K562 (cell line): ENCODE measurements at regions not wholly inside any gene's neighbourhood (a gene's known extent, or its start where the extent isn't known, plus 50 kb on each side); places are given as distances from the start of the nearest gene placed in this dataset.

ENCODE experiments used
- ATAC-seq: fragments of 200-7000 bp; cut with Tn5 transposase; 3 replicates; pipeline ENCODE4 v1.9.1; 2020; ENCODE audit warnings: moderate library complexity
- BruUV-seq: library from RNA; stranded (reverse); fragments of 400-500 nt; replicated peaks from 2 replicates; lab custom pipeline; 2021; lab: Mats Ljungman, UMichigan
- CTCF ChIA-PET: fragments of 300-600 bp; formaldehyde crosslinking; extraction: SDS; loops from one replicate; lab custom pipeline; 2021; ENCODE audit warnings: low intra/inter-chr PET ratio; lab: Yijun Ruan, JAX
- POLR2A ChIA-PET: fragments of 300-600, 350-650 bp; sonication (Branson Sonifier 250); formaldehyde crosslinking; extraction: SDS; loops from one replicate; lab custom pipeline; 2021; ENCODE audit warnings: antibody characterized with exemption, inconsistent platforms; lab: Yijun Ruan, JAX
- DNase-seq, 4 experiments: peaks; one replicate each; pipeline versions ENCODE4 v3.0.0 to v3.0.0-alpha.2; 2011 to 2018; ENCODE audit warnings: low spot score in 3 of 4, mixed read lengths in 3 of 4; ENCODE audit errors: extremely low read depth in 1 of 4
- FAIRE-seq: peaks from 2 replicates; lab custom pipeline; 2011; peaks lifted over from hg19 to GRCh38; lab: Jason Lieb, UNC
- H2AFZ ChIP-seq: 2 replicates; pipeline ENCODE4 v1.6.0; 2011; ENCODE audit warnings: low read depth, low read length, control low read depth, inconsistent platforms
- H3K27ac ChIP-seq: fragments of 200-600 bp; 3 replicates; pipeline ENCODE4 v1.8.0; 2011; ENCODE audit warnings: low read depth, mild to moderate bottlenecking, control low read depth, inconsistent platforms, low read length, moderate library complexity, mixed read lengths; ENCODE audit errors: extremely low read depth
- H3K27me3 ChIP-seq, 2 experiments: fragments of 300-600 bp in 1 of 2; 2 replicates in 1 of 2; 3 replicates in 1 of 2; pipeline versions ENCODE4 v1.6.0 to v1.8.0; 2011; ENCODE audit warnings: inconsistent platforms in 2 of 2, low read length in 2 of 2, mild to moderate bottlenecking in 1 of 2, mixed read lengths in 1 of 2, moderate library complexity in 1 of 2; ENCODE audit not compliant: control insufficient read depth in 2 of 2, insufficient read depth in 2 of 2
- H3K36me3 ChIP-seq: fragments of 300-600 bp; 3 replicates; pipeline ENCODE4 v1.8.0; 2011; ENCODE audit warnings: mild to moderate bottlenecking, low read length, inconsistent platforms; ENCODE audit not compliant: control insufficient read depth, insufficient read depth
- H3K4me1 ChIP-seq, 2 experiments: fragments of 200-600 bp in 1 of 2; replicated peaks in 1 of 2; 2 replicates in 1 of 2; 3 replicates in 1 of 2; pipeline versions ENCODE4 v1.5.1 to v1.8.0; 2011; ENCODE audit warnings: inconsistent platforms in 2 of 2, low read length in 2 of 2, mild to moderate bottlenecking in 1 of 2, mixed read lengths in 1 of 2, moderate library complexity in 1 of 2; ENCODE audit not compliant: control insufficient read depth in 2 of 2, insufficient read depth in 2 of 2
- H3K4me2 ChIP-seq: 2 replicates; pipeline ENCODE4 v1.6.1; 2011; ENCODE audit warnings: low read length, control low read depth, inconsistent platforms, mixed read lengths; ENCODE audit not compliant: insufficient read depth
- H3K4me3 ChIP-seq: fragments of 200-600 bp; sonication (generic), shearing (Covaris generic); 2 replicates; pipeline ENCODE4 v1.5.1; 2016; ENCODE audit warnings: control low read depth, inconsistent platforms
- H3K79me2 ChIP-seq: fragments of 200-600 bp; 3 replicates; pipeline ENCODE4 v1.8.0; 2011; ENCODE audit warnings: low read length, inconsistent platforms; ENCODE audit not compliant: control insufficient read depth, insufficient read depth
- H3K9ac ChIP-seq, 2 experiments: 2 replicates each; pipeline versions ENCODE4 v1.6.0 to v1.6.1; 2011; ENCODE audit warnings: low read depth in 2 of 2, low read length in 2 of 2, control low read depth in 1 of 2, inconsistent platforms in 1 of 2, mild to moderate bottlenecking in 1 of 2, mixed read lengths in 1 of 2; ENCODE audit not compliant: insufficient read depth in 1 of 2
- H3K9me1 ChIP-seq: one replicate; pipeline ENCODE4 v1.6.0; 2011; ENCODE audit warnings: inconsistent platforms, mild to moderate bottlenecking, low read length, moderate library complexity; ENCODE audit not compliant: control insufficient read depth, insufficient read depth
- H3K9me3 ChIP-seq: replicated peaks from 2 replicates; pipeline ENCODE4 v1.5.1; 2011; ENCODE audit warnings: low read depth, low read length, inconsistent platforms; ENCODE audit not compliant: control insufficient read depth, insufficient read depth
- H4K20me1 ChIP-seq: replicated peaks from 2 replicates; pipeline ENCODE4 v1.6.1; 2011; ENCODE audit warnings: low read length, inconsistent platforms, mixed read lengths; ENCODE audit not compliant: control insufficient read depth, insufficient read depth
- ARID4B ChIP-seq: sonication (generic); formaldehyde crosslinking; IDR thresholded peaks from 2 replicates; pipeline ENCODE4 v1.8.0; 2022; ENCODE audit warnings: mild to moderate bottlenecking, missing genetic modification reagents
- ARNT ChIP-seq, 2 experiments: fragments of 450-650 bp; IDR thresholded peaks; 2 replicates each; pipeline ENCODE4 v1.6.1; 2016; ENCODE audit warnings: mild to moderate bottlenecking in 1 of 2
- ATF7 ChIP-seq: fragments of 450-650 bp; IDR thresholded peaks from 2 replicates; pipeline ENCODE4 v1.7.1; 2014; ENCODE audit warnings: mild to moderate bottlenecking, moderate library complexity
- GABPA ChIP-seq: fragments of 200-800 bp; sonication (Bioruptor generic); conservative IDR thresholded peaks from 2 replicates; pipeline ENCODE4 v1.6.1; 2016; ENCODE audit warnings: low read depth, missing genetic modification characterization, missing compliant biosample characterization
- MAFG ChIP-seq: fragments of 450-650 bp; conservative IDR thresholded peaks from 2 replicates; pipeline ENCODE4 v1.6.1; 2016; ENCODE audit warnings: missing genetic modification characterization, missing compliant biosample characterization
- POLR3A ChIP-seq: IDR thresholded peaks from 2 replicates; pipeline ENCODE4 v1.6.1; 2011; ENCODE audit warnings: borderline replicate concordance, mild to moderate bottlenecking, moderate library complexity; ENCODE audit not compliant: insufficient read length, insufficient read depth; ENCODE audit errors: extremely low read depth
- RFX7 ChIP-seq: fragments of 250-450 bp; sonication (Bioruptor Pico); IDR thresholded peaks from 2 replicates; pipeline ENCODE4 v1.5.1; 2021; ENCODE audit warnings: mild to moderate bottlenecking
- SP2 ChIP-seq: IDR thresholded peaks from 2 replicates; pipeline ENCODE4 v1.6.1; 2011; ENCODE audit warnings: mild to moderate bottlenecking, low read depth, low read length, moderate library complexity; ENCODE audit not compliant: poor library complexity, severe bottlenecking; ENCODE audit errors: extremely low read depth
- ZNF212 ChIP-seq: fragments of 450-650 bp; formaldehyde crosslinking; IDR thresholded peaks from 2 replicates; pipeline ENCODE4 v1.4.0; 2020; ENCODE audit warnings: mild to moderate bottlenecking
- ZNF436 ChIP-seq: fragments of 250-450, 450-650 bp; sonication (Bioruptor Pico); formaldehyde crosslinking; IDR thresholded peaks from 2 replicates; pipeline ENCODE4 v1.7.0; 2020; ENCODE audit warnings: mild to moderate bottlenecking
- WGBS: fragments of 100-300 bp; shearing (Covaris generic); methylation state at CpG from one replicate; pipeline ENCODE4 v1.1.6; 2016; ENCODE audit warnings: low coverage, mixed read lengths; ENCODE audit not compliant: insufficient coverage; ENCODE audit errors: missing lambda C conversion rate; 5-methylcytosine and 5-hydroxymethylcytosine counted together
- in situ Hi-C: fragments of 300-500 bp; cut with MboI; formaldehyde crosslinking; loops from 4 replicates; pipeline ENCODE4 v1.15.0; 2018; ENCODE audit warnings: inconsistent platforms, mixed read lengths
- intact Hi-C: fragments of 100-400 bp; cut with micrococcal nuclease; formaldehyde crosslinking; loops from 2 replicates; pipeline ENCODE4 v1.14.2; 2022
- TF ChIP-seq, protein P1 (sequence below): IDR thresholded peaks from 3 replicates; pipeline ENCODE4 v1.6.1; 2011; ENCODE audit warnings: borderline replicate concordance, mild to moderate bottlenecking, moderate library complexity; ENCODE audit not compliant: insufficient read length; ENCODE audit errors: extremely low read depth
- TF ChIP-seq, protein P2 (sequence below): fragments of 150-350 bp; IDR thresholded peaks from 2 replicates; pipeline ENCODE4 v1.6.1; 2014; ENCODE audit warnings: low read depth, mild to moderate bottlenecking, low read length, borderline replicate concordance

GRCh38 chr3:34973586-34973985, 665.7 kb upstream of the ARPP21 start:
- Histone ChIP-seq H3K79me2 (no peaks in the 10 kb centered on the region), H3K36me3 (no peaks in the 10 kb centered on the region), H3K9me3 (peaks cover 2% of the 10 kb centered on the region; the same call in 1 of the 2 replicates), H3K9ac (no peak overlapping the region), H3K4me1 (no peaks in the 10 kb centered on the region), H3K4me3 (no peak overlapping the region), H4K20me1 (no peaks in the 10 kb centered on the region), H3K27me3 (no peaks in the 10 kb centered on the region), H3K9me1 (no peaks in the 10 kb centered on the region), H2AFZ (no peak overlapping the region), H3K27ac (no peak overlapping the region), H3K4me2 (no peak overlapping the region)
- DNase-seq (no peak), ATAC-seq (no peak), FAIRE-seq (no peak)
- CTCF ChIA-PET = no interaction called here
- 0% methylated on average over 1 of the region's 1 CpG for WGBS
- intact Hi-C loops = no loop called here
- no TSS peak for BruUV-seq
- POLR2A ChIA-PET = no interaction called here
- in situ Hi-C loops = no loop called here
- TF ChIP-seq POLR3A (no peak), RFX7 (CRISPR knock-in tag) (no peak), ARID4B (CRISPR knock-in tag) (no peak), GABPA (tag) (no peak), ZNF436 (CRISPR knock-in tag) (no peak), ARNT (IDR thresholded peaks at IDR 0.05) (no peak), ZNF212 (CRISPR knock-in tag) (no peak), MAFG (no peak), SP2 (no peak), ATF7 (no peak)
- TF ChIP-seq, protein P1, sequence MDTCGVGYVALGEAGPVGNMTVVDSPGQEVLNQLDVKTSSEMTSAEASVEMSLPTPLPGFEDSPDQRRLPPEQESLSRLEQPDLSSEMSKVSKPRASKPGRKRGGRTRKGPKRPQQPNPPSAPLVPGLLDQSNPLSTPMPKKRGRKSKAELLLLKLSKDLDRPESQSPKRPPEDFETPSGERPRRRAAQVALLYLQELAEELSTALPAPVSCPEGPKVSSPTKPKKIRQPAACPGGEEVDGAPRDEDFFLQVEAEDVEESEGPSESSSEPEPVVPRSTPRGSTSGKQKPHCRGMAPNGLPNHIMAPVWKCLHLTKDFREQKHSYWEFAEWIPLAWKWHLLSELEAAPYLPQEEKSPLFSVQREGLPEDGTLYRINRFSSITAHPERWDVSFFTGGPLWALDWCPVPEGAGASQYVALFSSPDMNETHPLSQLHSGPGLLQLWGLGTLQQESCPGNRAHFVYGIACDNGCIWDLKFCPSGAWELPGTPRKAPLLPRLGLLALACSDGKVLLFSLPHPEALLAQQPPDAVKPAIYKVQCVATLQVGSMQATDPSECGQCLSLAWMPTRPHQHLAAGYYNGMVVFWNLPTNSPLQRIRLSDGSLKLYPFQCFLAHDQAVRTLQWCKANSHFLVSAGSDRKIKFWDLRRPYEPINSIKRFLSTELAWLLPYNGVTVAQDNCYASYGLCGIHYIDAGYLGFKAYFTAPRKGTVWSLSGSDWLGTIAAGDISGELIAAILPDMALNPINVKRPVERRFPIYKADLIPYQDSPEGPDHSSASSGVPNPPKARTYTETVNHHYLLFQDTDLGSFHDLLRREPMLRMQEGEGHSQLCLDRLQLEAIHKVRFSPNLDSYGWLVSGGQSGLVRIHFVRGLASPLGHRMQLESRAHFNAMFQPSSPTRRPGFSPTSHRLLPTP = no peak
- TF ChIP-seq, protein P2, sequence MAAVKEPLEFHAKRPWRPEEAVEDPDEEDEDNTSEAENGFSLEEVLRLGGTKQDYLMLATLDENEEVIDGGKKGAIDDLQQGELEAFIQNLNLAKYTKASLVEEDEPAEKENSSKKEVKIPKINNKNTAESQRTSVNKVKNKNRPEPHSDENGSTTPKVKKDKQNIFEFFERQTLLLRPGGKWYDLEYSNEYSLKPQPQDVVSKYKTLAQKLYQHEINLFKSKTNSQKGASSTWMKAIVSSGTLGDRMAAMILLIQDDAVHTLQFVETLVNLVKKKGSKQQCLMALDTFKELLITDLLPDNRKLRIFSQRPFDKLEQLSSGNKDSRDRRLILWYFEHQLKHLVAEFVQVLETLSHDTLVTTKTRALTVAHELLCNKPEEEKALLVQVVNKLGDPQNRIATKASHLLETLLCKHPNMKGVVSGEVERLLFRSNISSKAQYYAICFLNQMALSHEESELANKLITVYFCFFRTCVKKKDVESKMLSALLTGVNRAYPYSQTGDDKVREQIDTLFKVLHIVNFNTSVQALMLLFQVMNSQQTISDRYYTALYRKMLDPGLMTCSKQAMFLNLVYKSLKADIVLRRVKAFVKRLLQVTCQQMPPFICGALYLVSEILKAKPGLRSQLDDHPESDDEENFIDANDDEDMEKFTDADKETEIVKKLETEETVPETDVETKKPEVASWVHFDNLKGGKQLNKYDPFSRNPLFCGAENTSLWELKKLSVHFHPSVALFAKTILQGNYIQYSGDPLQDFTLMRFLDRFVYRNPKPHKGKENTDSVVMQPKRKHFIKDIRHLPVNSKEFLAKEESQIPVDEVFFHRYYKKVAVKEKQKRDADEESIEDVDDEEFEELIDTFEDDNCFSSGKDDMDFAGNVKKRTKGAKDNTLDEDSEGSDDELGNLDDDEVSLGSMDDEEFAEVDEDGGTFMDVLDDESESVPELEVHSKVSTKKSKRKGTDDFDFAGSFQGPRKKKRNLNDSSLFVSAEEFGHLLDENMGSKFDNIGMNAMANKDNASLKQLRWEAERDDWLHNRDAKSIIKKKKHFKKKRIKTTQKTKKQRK = no peak
